Stimulated activated naive CD4-positive, alpha-beta T cell (primary cell): ENCODE measurements at regions not wholly inside any gene's neighbourhood (a gene's known extent, or its start where the extent isn't known, plus 50 kb on each side); places are given as distances from the start of the nearest gene placed in this dataset.

Source experiments
- DNase-seq, 6 experiments: peaks; one replicate each; lab custom pipeline; 2025; lab: John Stamatoyannopoulos, UW

GRCh38 chr21:39105836-39106235, 77.4 kb downstream of the PSMG1 start:
- DNase-seq = no peak

- no peak for DNase-seq
These were observed 77.9 kb downstream of the PSMG1 start for GRCh38 chr21:39105341-39105765.

GRCh38 chr21:39104911-39105310, 78.3 kb downstream of the PSMG1 start:
- DNase-seq = no peak

- no peak for DNase-seq
These were observed 79.6 kb downstream of the PSMG1 start for GRCh38 chr21:39103689-39104088.

DNA sequence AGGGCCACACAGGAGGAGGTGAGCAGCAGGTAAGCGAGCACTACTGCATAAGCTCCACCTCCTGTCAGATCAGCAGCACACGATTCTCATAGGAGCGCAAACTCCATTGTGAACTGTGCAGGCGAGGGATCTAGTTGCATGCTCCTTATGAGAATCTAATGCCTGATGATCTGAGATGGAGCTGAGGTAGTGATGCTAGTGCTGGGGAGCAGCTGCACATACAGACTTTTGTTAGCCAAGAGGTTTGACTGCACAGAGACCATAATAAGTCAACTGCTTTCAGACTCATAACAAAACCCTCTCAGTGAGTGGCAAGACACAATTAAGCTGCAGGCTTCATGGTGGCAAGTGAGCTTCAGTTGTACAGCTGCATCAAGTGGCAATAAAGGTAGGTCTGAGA, 83.4 kb downstream of the PSMG1 start:
- no peak for DNase-seq

GRCh38 chr21:39098696-39099200, 84.5 kb downstream of the PSMG1 start:
- DNase-seq = no peak

GRCh38 chr21:39097981-39098380, 85.3 kb downstream of the PSMG1 start:
- no peak for DNase-seq

GRCh38 chr21:39097335-39097861, 85.9 kb downstream of the PSMG1 start:
- no peak for DNase-seq

GRCh38 chr21:39096754-39097153, 86.5 kb downstream of the PSMG1 start:
- DNase-seq = no peak

GRCh38 chr21:39095681-39096080, 87.6 kb downstream of the PSMG1 start:
- DNase-seq = no peak

DNA sequence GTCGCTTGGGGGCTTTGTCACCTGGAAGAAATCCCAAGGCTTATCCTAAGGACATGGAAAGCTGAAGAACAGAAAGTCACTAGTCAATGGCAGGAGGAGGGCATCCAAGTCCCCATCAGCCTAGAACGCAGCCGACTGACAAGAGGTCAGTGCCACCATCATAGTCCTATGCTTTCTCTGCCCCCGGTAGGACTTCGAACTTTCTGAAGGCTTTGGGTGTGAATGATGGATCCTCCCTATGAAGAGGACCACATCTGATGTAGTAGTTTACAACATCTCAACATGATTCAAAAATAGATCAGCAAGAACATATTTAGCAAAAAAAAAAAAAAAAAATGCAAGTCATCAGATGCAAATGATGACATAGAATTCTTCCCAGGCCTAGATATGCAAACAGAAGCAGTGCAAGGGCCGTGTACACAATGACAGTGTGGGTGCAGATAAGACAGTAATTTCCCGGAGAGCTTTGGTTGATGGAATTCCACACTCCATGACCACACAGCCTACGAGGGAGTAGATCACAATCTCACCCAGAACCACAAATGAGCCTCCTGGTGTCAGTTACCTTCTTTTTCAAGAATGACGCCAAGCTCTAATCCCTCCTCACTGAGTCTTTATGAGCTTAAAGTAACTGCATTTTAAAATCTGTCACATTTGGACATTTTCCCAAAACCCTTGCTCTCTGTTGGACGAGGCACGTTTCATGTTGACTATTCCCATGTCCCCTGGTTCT, 88.2 kb downstream of the PSMG1 start:
- DNase-seq = no peak

DNA sequence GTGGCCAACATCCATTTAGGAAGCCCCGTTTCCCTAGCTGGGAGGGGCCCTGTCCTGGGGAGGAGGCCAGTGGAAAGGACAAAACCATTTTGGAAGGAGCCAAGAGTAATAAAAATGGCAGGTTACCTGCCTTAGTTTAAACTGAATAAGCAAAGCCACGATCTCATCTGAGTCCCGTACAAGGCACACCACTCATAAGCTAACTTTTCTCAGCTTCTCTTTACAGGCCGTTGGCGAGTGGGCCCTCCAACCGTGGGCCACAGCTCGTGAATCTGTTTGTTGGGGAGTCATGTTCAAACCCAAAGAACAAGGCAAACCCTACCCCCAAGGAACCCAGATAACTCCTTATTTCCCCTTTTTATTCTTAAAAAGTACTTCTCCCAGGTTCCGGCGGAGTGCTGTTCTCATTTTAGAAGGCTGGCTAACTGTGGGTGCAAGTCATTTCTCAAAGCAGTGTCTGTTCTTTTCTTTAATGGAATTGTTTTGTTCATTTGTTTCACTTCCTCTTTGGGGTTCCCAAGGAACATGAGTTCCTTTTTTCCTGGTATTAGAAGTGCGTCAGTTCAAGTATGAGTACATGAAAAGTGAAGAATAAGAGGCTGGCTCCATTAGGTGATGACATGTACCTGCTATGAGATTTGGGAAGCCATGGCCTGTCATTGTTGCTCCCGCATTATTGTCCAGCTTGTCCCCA, 89.0 kb downstream of the PSMG1 start:
- DNase-seq = no peak

- no peak for DNase-seq
These were observed 89.7 kb downstream of the PSMG1 start for GRCh38 chr21:39093526-39093925.

DNA sequence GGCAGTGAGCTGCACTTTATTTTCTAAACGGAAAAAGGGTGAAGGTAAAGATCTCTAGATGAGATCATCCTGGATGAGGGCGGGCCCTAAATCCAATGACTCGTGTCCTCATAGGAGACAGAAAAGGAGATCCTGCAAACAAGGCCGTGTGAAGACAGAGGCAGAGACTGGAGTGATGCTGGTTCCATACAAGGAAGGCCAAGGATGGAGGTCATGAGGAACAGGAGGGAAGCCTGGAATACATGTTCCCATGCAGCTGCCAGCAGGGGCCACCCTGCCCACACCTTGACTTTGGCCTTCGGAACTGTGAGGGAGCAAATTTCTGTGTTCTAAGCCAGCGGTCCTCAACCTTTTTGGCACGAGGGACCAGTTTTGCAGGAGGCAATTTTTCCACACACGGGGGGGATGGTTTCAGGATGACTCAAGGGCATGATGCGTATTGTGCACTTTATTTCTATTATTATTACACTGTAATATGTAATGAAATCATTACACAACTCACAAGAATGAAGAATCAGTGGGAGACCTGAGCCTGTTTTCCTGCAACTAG, 94.3 kb downstream of the PSMG1 start:
- DNase-seq = no peak

GRCh38 chr21:39088031-39088370, 95.2 kb downstream of the PSMG1 start:
- no peak for DNase-seq

GRCh38 chr21:39087238-39088030, 95.8 kb downstream of the PSMG1 start:
- DNase-seq = no peak

DNA sequence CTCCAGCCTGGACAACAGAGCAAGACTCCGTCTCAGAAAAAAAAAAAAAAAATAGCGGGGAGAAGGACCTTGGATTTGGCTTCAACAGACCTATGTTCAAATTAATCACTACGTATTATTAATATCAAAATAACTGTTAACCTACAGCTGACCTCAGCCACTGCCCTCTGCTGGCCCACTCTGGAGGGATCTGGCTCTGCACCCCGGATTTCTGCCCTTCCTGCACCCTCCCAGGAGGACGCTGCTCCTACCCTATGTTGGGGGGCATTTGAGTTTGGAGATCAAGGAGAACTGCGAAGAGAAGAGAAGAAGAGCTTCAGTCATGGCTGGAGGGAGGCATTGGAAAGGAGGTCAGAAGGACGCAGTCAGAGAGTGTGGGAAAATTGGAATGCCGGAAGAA, 96.7 kb downstream of the PSMG1 start:
- DNase-seq = no peak

DNA sequence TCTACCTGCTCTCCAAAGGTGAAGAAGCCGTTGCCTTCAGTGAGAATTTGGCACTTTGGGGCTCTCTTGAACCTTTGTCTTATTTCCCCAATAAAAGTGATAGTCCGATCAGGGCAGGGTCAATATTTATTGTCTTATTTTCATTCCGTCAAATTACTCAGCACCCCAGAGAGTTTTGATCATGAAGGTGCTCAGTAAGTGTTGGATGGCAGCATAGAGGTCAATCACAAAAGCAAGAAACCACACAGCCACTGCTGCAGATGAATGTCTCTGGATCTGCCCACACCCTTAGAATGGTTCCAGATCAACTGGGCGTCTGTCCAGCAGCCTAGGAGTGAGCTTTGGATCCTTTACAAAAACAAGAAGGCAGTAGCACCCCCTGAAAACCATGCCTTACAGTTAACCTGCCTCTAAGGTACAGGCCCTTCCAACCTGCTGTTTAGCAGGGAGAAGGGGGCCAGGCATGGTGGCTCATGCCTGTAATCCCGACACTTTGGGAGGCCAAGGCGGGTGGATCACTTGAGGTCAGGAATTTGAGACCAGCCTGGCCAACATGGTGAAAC, 97.3 kb downstream of the PSMG1 start:
- no peak for DNase-seq

DNA sequence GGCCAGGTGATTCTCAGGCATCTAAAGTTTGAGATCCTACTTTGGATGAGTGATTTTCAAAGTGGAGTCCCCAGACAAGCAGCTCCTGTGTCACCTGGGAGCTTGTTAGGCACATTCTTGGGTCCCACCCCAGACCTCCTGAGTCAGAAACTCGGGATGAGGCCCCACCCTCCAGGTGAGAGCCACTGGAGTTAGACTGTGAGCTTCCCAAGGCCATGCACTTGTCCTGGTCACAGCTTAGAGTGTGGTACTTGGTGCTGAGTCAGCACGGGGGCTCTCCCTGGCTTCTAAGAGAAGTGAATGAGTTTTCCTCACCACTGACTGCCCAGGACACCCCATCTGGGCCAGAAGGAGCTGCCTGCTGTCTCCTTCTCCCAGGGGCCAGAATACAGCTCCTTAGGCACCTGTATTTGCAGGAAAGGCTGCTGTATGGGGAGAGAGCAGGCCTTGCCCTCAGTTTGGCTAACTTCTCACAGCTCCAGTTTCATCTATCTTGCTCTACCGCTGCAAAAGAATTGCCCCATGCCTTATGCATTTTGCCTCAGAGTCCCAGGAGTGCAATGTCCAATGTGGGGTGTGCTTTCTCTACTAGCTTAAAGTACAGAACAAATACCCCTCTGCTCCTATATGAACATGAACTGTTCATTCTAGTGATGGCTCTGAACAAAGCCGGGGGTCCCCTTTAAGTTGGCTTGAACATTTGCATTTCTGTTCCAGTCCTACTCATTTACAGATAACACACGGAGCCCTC, 98.1 kb downstream of the PSMG1 start:
- DNase-seq = peak in 1 of 6 experiments; percentile 1

- no peak for DNase-seq
These were observed 99.2 kb downstream of the PSMG1 start for GRCh38 chr21:39084073-39084472.

DNA sequence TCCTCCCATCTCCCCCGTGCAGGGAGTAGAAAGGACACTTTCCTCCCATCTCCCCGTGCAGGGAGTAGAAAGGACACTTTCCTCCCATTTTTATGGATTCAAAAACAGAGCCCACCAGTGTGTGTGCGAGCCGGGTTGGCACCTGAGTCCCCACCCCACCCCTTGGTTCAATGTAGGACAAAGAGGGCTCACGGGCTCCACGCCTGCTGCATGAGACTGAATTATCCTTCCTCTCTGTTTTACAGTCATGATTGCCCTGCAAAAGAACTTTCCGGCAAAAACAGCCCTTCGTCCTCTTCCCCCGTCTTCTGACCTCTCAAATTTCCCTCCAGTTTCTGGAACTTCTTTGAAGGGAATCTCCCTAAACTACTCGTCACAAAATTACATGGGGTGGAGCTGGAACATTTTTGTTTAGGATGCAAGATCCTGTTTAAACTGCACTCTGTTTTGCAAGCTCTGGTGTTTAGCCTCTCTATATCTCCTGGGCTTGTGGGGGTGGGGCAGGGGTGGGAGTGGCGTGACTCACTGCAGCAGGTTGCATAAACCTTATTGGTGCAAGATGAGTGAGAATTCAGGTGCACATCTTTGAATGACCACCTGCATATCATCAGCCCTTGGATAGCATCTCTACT, 99.8 kb downstream of the PSMG1 start:
- DNase-seq = no peak
